ENCODE measurements at regions not wholly inside any gene's neighbourhood (a gene's known extent, or its start where the extent isn't known, plus 50 kb on each side); places are given as distances from the start of the nearest gene placed in this dataset.
A peak's percentile ranks its signal among the peaks of the same experiment; 100 is the strongest.

DNA sequence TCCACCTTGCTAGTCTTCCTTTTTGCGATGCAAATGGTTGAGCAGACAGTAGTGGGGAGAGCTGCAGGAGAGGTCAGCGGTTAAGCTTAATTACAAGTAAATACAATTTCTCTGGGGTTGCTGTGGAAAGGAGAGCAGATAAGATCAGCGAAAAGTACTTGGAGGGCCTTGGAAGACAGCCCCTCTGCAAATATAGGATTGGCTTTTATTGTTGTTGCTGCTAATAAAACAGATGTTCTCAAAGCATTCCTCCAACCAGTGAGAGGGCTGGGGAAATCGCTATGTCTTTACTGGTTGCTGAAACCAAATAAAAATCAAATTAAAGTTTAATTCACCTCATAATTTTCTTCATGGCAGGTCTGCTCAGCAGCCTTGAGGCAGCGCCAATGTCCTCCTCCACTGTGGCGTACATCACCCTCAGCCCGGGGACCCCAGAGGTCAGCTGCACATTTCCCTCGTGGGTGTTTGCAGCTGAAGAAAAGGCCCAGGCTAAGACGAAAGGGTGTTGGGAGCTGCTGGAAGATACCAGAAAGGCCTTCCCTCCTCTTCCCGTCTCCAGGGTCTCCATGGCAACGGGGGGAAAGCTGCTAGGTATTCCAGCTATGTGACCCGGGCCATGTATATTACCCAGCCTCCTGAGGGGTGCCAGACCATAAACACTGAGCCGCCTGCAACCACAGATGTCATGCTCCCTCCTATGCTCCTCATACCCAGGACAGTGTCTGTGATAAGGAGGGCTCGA lies 54.6 kb upstream of the POU2F1 start:
- TF ChIP-seq, protein P1, sequence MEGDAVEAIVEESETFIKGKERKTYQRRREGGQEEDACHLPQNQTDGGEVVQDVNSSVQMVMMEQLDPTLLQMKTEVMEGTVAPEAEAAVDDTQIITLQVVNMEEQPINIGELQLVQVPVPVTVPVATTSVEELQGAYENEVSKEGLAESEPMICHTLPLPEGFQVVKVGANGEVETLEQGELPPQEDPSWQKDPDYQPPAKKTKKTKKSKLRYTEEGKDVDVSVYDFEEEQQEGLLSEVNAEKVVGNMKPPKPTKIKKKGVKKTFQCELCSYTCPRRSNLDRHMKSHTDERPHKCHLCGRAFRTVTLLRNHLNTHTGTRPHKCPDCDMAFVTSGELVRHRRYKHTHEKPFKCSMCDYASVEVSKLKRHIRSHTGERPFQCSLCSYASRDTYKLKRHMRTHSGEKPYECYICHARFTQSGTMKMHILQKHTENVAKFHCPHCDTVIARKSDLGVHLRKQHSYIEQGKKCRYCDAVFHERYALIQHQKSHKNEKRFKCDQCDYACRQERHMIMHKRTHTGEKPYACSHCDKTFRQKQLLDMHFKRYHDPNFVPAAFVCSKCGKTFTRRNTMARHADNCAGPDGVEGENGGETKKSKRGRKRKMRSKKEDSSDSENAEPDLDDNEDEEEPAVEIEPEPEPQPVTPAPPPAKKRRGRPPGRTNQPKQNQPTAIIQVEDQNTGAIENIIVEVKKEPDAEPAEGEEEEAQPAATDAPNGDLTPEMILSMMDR (IDR thresholded peaks at IDR 0.05; ENCODE audit: poor library complexity, severe bottlenecking): no peak
- DNase-seq (ENCODE audit: low spot score) (no peak), ATAC-seq (ENCODE audit: low read depth) (no peak)
- Histone ChIP-seq H3K27ac (ENCODE audit: poor library complexity, severe bottlenecking) (no peak overlapping the region), H3K36me3 (ENCODE audit: low read depth) (no peaks in the 10 kb centered on the region), H3K27me3 (ENCODE audit: insufficient read depth, poor library complexity, severe bottlenecking) (no peaks in the 10 kb centered on the region), H3K4me1 (ENCODE audit: insufficient read depth, poor library complexity, severe bottlenecking) (peaks cover 13% of the 10 kb centered on the region), H3K9me3 (ENCODE audit: severe bottlenecking) (no peaks in the 10 kb centered on the region), H3K4me3 (ENCODE audit: severe bottlenecking) (no peak overlapping the region)

DNA sequence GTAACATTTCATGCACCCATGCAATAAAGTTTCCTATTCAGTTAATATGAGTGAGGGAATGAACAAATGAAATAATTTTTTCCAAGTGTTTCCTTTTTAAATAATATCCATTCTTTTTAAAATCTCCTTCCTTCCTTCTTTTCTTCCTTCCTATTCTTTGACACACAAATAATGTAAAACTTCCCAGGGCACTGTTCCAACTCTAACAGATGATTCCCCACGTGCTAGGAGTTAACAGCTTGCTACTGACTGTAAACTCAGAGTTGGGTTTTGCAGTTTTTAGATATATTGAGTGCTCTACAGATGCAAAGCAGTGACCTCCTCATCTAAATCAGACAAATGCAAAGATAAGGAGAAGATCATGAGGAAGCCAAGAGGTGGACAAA lies 54.0 kb upstream of the POU2F1 start:
- Histone ChIP-seq H3K36me3 (ENCODE audit: low read depth) (no peaks in the 10 kb centered on the region), H3K27me3 (ENCODE audit: insufficient read depth, poor library complexity, severe bottlenecking) (no peaks in the 10 kb centered on the region), H3K4me3 (ENCODE audit: severe bottlenecking) (no peak overlapping the region), H3K27ac (ENCODE audit: poor library complexity, severe bottlenecking) (no peak overlapping the region), H3K9me3 (ENCODE audit: severe bottlenecking) (no peaks in the 10 kb centered on the region), H3K4me1 (ENCODE audit: insufficient read depth, poor library complexity, severe bottlenecking) (peaks cover 10% of the 10 kb centered on the region)
- TF ChIP-seq, protein P1 (IDR thresholded peaks at IDR 0.05; ENCODE audit: poor library complexity, severe bottlenecking): no peak
- ATAC-seq (ENCODE audit: low read depth) (no peak), DNase-seq (ENCODE audit: low spot score) (no peak)

DNA sequence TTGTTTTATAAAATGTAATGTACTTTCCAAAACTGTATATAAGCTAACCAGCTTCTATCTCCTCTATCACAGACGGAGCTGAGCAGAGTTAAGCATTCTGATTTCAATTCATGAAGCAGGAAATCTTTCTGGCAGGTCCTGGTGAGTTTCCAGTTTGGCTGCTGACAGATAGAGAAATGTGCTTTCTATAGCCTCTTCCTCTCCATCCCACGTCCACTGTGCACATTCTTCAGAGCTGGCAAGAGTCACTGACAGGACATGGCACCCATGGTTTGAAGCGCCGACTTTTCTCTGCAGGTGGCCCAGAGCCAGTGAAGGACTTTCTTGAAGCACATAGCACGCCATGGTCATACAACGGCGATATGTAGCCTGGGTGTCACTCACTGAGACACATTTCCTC lies 52.3 kb upstream of the POU2F1 start:
- Histone ChIP-seq H3K27ac (ENCODE audit: poor library complexity, severe bottlenecking) (no peak overlapping the region), H3K9me3 (ENCODE audit: severe bottlenecking) (no peaks in the 10 kb centered on the region), H3K4me1 (ENCODE audit: insufficient read depth, poor library complexity, severe bottlenecking) (peaks cover 3% of the 10 kb centered on the region), H3K4me3 (ENCODE audit: severe bottlenecking) (no peak overlapping the region), H3K27me3 (ENCODE audit: insufficient read depth, poor library complexity, severe bottlenecking) (no peaks in the 10 kb centered on the region), H3K36me3 (ENCODE audit: low read depth) (no peaks in the 10 kb centered on the region)
- TF ChIP-seq, protein P1 (IDR thresholded peaks at IDR 0.05; ENCODE audit: poor library complexity, severe bottlenecking): no peak
- ATAC-seq (ENCODE audit: low read depth): no peak
- DNase-seq (ENCODE audit: low spot score): no peak

DNA sequence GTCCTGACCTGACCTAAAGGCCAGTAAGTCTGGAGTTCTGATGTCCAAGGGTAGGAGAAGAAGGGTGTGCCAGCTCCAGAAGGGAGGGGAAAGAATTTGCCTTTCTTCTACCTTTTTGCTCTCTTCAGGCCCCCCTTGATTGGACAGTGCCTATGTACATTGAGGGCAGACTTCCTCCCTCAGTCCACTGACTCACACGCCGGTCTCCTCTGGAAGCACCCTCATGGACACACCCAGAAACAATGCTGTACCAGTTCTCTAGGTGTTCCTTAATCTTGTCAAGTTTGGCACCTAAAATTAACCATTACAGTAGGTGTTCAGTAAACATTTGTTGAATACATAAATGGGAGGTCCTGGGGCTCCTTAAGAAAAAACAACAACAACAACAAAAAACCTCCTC lies 51.0 kb upstream of the POU2F1 start:
- H3K36me3 ChIP-seq (ENCODE audit: low read depth): no peaks in the 10 kb centered on the region
- no peak overlapping the region for H3K27ac ChIP-seq (ENCODE audit: poor library complexity, severe bottlenecking)
- TF ChIP-seq, protein P1 (IDR thresholded peaks at IDR 0.05; ENCODE audit: poor library complexity, severe bottlenecking): no peak
- H3K9me3 ChIP-seq (ENCODE audit: severe bottlenecking): no peaks in the 10 kb centered on the region
- no peaks in the 10 kb centered on the region for H3K4me1 ChIP-seq (ENCODE audit: insufficient read depth, poor library complexity, severe bottlenecking)
- DNase-seq (ENCODE audit: low spot score): no peak
- H3K27me3 ChIP-seq (ENCODE audit: insufficient read depth, poor library complexity, severe bottlenecking): no peaks in the 10 kb centered on the region
- H3K4me3 ChIP-seq (ENCODE audit: severe bottlenecking): no peak overlapping the region
- peak; percentile 70; the same call in 2 of the 3 replicates for ATAC-seq (ENCODE audit: low read depth)

Data from RWPE2 (cell line).